ENCODE measurements at regions not wholly inside any gene's neighbourhood (a gene's known extent, or its start where the extent isn't known, plus 50 kb on each side); places are given as distances from the start of the nearest gene placed in this dataset.

GRCh38 chr21:28454564-28455252 lies 538.0 kb downstream of the LTN1 start:
- TF ChIP-seq SMAD4 (CRISPR knock-in tag; IDR thresholded peaks at IDR 0.05) (no peak), TEAD1 (CRISPR knock-in tag; IDR thresholded peaks at IDR 0.05) (no peak), FOXK1 (CRISPR knock-in tag; IDR thresholded peaks at IDR 0.05) (no peak), CTCF (IDR thresholded peaks at IDR 0.05) (no peak), MAX (CRISPR knock-in tag; IDR thresholded peaks at IDR 0.05) (no peak), USF2 (CRISPR knock-in tag; IDR thresholded peaks at IDR 0.05) (no peak)
